ENCODE measurements at regions not wholly inside any gene's neighbourhood (a gene's known extent, or its start where the extent isn't known, plus 50 kb on each side); places are given as distances from the start of the nearest gene placed in this dataset.
A peak's percentile ranks its signal among the peaks of the same experiment; 100 is the strongest.

- TF ChIP-seq ZNF512 (CRISPR knock-in tag; IDR thresholded peaks at IDR 0.05; ENCODE audit: borderline replicate concordance) = no peak
- TF ChIP-seq ZNF425 (CRISPR knock-in tag; conservative IDR thresholded peaks at IDR 0.05) = no peak
- TF ChIP-seq E2F1 (CRISPR knock-in tag; IDR thresholded peaks at IDR 0.05) = no peak
- TF ChIP-seq ZNF416 (CRISPR knock-in tag; IDR thresholded peaks at IDR 0.05) = no peak
- no peak for TF ChIP-seq ZNF219 (CRISPR knock-in tag; IDR thresholded peaks at IDR 0.05; ENCODE audit: borderline replicate concordance)
- no peak for TF ChIP-seq TCF7 (CRISPR knock-in tag; IDR thresholded peaks at IDR 0.05; ENCODE audit: low read depth)
- no peak for TF ChIP-seq PRDM15 (CRISPR knock-in tag; IDR thresholded peaks at IDR 0.05)
- TF ChIP-seq ZNF232 (CRISPR knock-in tag; IDR thresholded peaks at IDR 0.05) = no peak
- no peak for TF ChIP-seq SMAD3 (CRISPR knock-in tag; IDR thresholded peaks at IDR 0.05; ENCODE audit: borderline replicate concordance)
- TF ChIP-seq PREB (CRISPR knock-in tag; IDR thresholded peaks at IDR 0.05; ENCODE audit: borderline replicate concordance) = no peak
- TF ChIP-seq TEAD1 (CRISPR knock-in tag; IDR thresholded peaks at IDR 0.05) = no peak
- no peak for TF ChIP-seq HMGA2 (CRISPR knock-in tag; IDR thresholded peaks at IDR 0.05)
- TF ChIP-seq RELA (CRISPR knock-in tag; IDR thresholded peaks at IDR 0.05; ENCODE audit: borderline replicate concordance) = no peak
- no peak for TF ChIP-seq HMGXB4 (CRISPR knock-in tag; IDR thresholded peaks at IDR 0.05)
- TF ChIP-seq GABPB1 (CRISPR knock-in tag; IDR thresholded peaks at IDR 0.05) = no peak
- TF ChIP-seq ZNF263 (CRISPR knock-in tag; IDR thresholded peaks at IDR 0.05; ENCODE audit: low read depth) = no peak
- no peak for TF ChIP-seq ATF3 (CRISPR knock-in tag; conservative IDR thresholded peaks at IDR 0.05)
- no peak for TF ChIP-seq FOXP4 (CRISPR knock-in tag; IDR thresholded peaks at IDR 0.05)
- TF ChIP-seq ETV6 (CRISPR knock-in tag; IDR thresholded peaks at IDR 0.05) = 0 out of 2 replicates have a peak, but pooled peaks have one; percentile 23
- no peak for TF ChIP-seq MXD4 (CRISPR knock-in tag; IDR thresholded peaks at IDR 0.05; ENCODE audit: borderline replicate concordance)
- TF ChIP-seq USF1 (CRISPR knock-in tag; IDR thresholded peaks at IDR 0.05) = peak; percentile 17; the same call in 1 of the 2 replicates
- TF ChIP-seq SOX15 (CRISPR knock-in tag; IDR thresholded peaks at IDR 0.05) = no peak
- TF ChIP-seq ESRRA (CRISPR knock-in tag; IDR thresholded peaks at IDR 0.05; ENCODE audit: borderline replicate concordance) = no peak
- no peak for TF ChIP-seq ZNF121 (CRISPR knock-in tag; IDR thresholded peaks at IDR 0.05)
- TF ChIP-seq PRRX2 (CRISPR knock-in tag; IDR thresholded peaks at IDR 0.05) = no peak
- TF ChIP-seq FOXP1 (CRISPR knock-in tag; IDR thresholded peaks at IDR 0.05; ENCODE audit: borderline replicate concordance) = no peak
These were observed 278.7 kb upstream of the CHRM3 start (continued) for GRCh38 chr1:239107676-239108075.
